ENCODE measurements at regions not wholly inside any gene's neighbourhood (a gene's known extent, or its start where the extent isn't known, plus 50 kb on each side); places are given as distances from the start of the nearest gene placed in this dataset.

DNA sequence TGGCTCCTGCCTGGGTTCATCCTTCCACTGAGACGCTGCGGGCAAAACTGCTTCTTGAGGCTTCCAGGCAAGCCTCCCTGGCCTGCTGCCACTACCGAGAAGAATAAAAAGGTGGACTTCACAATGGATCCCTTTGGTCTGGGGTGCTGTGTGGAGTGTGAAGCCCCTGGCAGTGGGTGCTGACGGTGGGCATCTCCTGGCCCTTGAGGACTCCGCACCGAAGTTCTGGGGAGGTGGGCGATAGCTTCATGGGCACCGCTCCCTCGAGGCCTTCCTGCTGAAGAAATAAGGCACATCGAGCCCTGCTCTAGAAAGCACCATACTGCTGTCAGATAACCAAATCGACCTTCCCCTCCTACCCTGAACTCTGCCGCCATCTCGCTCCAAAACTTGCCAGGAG lies 106.6 kb upstream of the CTBP2 start:
- TF ChIP-seq EZH2phosphoT487 (IDR thresholded peaks at IDR 0.05; ENCODE audit: insufficient read depth, low read depth) (no peak), EZH2 (IDR thresholded peaks at IDR 0.05; ENCODE audit: insufficient read depth, poor library complexity, severe bottlenecking) (no peak)
